ENCODE measurements at regions not wholly inside any gene's neighbourhood (a gene's known extent, or its start where the extent isn't known, plus 50 kb on each side); places are given as distances from the start of the nearest gene placed in this dataset.
"Not testable (repeated sequence)": the region's sequence is repeated elsewhere in the genome, so short reads cannot be mapped to it uniquely, and the experiment has no call there.

DNA sequence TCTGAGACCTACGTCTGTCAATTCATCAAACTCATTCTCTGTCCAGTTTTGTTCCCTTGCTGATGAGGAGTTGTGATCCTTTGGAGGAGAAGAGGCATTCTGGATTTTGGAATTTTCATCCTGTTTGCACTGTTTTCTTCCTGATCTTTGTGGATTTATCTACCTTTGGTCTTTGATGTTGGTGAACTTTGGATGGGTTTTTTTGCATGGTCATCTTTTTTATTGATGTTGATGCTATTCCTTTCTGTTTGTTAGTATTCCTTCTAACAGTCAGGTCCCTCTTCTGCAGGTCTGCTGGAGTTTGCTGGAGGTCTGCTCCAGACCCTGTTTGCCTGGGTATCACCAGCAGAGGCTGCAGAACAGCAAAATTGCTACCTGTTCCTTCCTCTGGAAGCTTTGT is 322.2 kb downstream of the CCSER2 start:
- DNase-seq, result not testable (repeated sequence)

DNA sequence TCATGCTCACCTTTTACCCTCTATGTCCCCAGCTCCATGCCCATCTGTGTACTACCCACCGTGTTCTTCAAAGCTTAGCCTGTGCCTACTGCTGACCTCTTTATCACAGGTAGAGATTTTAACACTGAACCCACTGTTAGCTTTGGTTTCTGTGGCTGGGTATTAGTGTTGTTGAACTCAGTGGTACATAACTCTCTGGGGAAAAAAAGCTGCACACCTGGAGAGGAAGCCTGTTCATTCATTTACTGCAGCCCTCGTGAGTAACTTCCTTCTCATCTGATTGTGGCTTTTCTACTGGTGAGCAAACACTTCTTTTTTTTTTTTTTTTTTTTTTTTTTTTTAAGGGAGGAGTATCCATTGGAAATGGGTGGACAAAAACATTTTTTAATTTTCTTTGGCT is 326.3 kb downstream of the CCSER2 start:
- no peak for DNase-seq

DNA sequence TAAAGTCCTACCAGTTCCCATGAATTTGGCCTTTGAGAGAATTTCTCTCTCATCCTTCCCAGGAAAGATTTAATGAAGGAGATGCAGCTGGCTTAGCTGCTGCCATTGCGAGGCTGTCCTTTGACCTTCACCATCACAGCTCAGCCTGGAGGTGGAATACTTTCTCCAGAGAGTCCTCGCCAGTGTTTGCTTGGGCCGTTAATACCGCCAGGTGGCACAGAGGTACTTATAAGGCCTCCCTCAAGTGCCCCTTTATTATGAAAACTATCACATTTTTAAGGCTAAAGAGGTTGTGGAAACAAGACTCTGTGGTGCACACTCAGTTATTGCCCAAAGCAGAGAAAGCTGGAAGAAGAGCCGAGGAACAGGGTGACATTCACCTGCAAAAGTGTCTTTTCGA is 330.6 kb downstream of the CCSER2 start:
- DNase-seq, result no peak

DNA sequence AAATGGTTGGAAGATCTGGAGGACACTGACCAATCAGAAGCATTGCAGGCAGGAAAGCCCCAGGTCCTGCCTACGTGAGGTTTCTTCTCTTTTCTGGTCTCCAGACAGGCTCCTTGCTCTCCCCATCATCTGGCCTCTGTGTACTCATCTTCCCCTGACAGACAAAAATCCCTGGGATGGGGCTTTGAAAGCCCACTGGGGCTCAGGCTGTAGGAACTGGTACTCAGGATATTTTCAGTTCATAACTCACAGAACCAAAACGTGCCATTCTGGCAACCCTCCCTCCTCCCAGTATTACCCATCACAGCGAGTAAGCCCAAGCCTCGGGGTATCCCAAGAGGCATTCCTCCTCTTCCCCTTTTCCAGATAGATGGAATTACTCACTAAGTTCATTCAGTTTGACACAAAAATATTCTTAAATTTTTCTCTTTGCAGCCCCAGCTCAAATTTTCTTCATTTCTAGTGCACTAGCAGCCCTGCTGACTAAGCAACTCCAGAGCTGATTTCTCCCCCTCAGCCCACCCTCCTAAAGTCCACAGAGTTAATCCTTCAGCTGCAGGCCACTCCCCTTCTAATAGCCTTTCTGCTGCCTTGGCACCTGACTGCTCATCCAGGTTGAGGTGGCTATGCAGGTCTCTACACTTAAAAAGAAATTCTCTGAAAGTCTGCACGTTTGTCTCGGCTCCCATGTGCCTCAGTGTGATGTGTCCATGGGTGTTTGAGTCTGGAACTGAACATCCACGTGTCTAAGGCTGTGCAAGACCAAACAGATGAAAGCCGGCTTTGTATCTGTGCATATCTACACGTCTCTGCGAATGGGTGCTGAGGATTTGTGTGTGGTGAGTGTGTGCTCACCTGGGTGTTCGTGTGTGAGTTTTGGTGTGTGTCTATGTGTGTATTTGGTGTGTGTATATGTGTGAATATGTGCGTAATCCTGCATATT is 331.4 kb downstream of the CCSER2 start:
- DNase-seq, result no peak

DNA sequence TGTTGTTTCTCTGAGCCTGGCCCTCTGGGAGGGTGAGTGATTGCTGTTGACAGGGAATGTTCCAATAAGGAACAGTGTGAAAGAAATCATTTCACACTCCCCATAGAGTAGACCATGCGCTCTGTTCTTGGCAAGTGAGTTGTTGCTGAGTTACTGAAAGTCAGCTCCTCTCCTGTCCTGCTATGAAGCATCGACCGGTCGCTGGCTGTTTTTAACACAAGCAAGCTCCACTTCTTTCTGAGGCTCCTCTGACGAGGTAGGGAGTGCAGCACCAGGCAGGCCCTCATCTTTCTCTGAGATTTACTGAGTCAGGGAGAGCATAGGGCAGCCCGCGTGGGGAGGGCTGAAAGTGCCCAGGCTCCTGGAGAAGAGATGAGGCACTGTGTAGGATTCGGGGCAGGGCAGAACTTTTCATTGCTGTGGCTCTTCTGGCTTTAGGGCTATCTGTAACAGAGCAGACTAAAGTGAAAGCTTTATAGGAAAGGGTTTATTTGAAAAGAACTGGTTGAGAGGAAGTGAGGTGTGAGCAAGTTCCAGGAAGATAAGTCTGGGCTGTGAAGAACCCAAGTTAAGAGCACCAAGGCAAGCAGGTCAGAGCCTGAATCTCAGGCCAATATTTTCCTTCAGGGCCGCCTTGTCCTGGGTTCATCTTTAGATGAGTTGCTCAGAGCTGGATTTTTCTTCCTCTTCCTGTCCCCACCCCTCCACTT is 332.2 kb downstream of the CCSER2 start:
- no peak for DNase-seq

DNA sequence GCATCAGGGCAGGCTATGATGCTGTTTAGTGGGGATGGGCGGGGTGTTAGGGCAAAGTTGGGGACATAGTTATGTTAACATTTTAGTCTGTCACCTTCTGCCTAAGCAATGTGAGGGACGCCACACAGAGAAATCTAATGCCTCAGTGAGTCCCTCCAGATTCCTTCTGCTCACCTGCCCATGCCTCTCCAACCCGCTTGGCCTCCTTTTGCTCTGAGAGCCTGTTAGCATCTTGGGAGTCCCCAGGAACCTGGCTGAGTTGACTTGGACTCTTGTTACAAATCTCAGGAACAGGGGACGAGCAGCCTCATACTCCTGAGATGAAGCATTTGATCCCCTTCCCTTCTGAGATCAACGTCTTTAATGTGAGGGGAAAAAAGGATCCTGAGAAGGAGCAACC is 336.8 kb downstream of the CCSER2 start:
- DNase-seq, result no peak

DNA sequence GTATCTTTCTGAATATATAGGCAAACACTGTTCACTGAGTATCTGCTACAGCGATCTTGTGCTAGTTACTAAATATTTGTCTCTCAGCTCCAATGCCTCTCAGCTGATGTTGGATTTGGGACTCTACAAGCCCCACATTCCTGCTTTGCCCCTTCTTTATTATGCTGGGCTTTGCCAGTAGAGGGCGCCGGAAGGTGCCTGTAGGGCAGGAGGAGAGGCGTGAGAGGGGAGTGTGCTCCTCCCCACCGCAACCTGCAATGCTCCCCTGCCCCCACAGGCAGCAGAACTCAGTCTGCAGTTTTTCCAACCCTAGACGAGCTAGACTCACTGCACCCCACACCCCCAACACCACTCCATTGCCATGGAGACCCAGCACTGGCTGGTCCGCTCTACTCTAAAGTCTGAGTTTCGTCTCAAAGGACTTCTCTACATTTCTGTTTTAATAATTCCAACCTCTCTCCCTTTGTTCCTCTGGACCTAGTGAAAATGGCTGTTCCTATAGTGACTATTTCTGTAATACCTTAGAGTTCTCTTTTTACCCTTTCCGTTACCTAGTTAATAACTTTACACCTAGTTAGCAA is 337.6 kb downstream of the CCSER2 start:
- DNase-seq, result peak; percentile 1

DNA sequence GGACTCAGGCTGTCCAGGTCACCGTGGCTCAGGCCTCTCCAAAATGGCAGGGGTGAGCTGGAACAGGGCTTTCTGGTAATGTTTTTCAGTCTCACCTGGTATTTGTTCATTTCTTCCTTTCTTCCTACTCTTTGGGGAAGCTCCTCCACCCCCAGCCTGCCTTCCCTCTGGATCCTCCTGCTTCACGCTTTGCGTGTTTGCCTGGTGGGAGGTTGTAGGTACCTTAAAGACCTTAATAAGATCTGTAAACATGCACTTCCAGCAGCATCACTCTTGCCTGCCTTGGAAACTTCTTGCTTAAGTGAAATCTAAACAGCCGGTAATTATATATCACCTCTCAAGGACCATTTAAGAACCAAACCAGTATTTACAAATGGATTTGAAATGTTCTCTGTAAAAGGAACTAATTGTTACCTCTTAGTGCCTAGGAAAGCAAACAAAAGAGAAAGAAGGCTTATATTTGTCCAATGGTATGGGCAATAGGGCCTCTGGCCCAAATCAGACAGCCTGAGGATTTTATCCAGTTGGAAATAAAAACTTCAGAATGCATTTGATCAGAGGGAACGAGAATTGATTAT is 339.9 kb downstream of the CCSER2 start:
- peak; percentile 0 for DNase-seq

DNA sequence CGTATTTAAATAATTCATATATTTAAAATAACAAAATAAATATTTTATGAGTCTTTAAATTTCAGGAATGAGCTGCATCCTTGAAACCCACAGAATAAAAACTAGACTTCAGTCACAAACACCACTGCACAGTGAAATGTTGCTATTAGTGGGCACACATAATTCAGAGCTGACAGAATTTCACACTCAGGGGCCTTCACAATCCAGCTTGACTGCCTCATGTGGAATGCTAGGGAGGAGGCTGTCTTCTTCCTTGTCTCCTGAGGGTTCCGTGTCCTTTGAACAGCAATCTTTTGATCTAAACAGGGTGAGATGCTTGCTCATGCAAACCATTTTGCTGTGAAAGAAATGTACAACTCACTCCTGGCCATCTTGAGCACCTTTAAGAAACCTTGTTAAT is 346.7 kb downstream of the CCSER2 start:
- no peak for DNase-seq

DNA sequence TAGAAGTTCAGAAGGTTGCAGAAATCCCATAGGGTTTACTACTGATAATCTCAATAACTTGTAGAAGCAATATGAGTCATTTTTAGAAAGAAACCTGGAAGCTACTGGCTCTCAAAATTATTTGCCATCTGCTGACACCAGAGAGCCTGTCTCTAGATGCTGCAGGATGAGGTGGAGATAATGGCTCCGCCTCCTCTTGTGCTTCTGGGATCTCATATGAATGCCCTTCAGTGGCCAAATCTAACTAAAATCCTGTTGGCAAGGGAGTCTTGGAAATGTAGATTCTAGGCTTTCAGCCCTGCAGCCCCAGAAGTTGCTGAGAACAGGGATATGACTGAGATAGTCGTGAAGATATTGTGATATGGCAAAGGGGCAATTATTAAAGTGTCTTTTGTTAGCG is 348.1 kb downstream of the CCSER2 start:
- no peak for DNase-seq

DNA sequence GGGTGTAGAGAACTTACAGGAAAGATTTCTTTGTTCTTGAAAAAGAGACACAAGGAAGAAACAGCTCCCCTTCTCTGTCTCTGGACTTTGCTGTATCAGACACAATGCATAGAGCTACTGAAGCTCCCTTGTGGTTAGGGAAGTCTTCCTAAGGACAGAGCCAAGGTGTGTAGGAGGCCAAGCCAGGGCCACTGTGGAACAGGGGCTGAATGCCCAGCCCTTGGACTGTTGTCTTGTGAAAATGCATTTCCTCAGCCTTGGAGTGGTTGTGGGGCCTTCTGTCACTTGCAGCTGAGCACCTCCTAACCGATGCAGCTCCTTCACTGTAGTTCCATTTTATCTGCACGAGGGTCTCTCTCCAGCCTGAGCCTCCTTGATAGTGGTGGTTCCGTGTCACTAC is 353.4 kb downstream of the CCSER2 start:
- DNase-seq, result no peak

DNA sequence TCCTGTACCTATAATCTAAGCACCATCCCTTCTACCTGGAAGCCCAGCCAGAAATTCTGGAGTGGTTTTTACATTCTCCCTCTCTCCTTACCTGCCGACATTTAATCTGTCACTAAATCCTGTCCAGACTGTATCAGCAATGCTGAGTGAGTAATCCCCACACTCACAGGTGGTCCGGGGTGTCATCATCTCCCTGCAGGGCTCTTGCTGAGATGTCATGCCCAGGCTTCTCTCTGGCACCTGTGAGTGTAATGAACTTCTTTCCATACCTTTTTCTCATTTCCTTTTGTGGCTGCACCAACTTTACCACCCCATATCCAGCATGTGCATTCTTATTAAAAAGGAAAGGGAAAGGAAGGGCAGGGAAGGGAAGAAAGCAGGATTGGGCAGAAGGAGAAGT is 355.2 kb downstream of the CCSER2 start:
- DNase-seq, result no peak

DNA sequence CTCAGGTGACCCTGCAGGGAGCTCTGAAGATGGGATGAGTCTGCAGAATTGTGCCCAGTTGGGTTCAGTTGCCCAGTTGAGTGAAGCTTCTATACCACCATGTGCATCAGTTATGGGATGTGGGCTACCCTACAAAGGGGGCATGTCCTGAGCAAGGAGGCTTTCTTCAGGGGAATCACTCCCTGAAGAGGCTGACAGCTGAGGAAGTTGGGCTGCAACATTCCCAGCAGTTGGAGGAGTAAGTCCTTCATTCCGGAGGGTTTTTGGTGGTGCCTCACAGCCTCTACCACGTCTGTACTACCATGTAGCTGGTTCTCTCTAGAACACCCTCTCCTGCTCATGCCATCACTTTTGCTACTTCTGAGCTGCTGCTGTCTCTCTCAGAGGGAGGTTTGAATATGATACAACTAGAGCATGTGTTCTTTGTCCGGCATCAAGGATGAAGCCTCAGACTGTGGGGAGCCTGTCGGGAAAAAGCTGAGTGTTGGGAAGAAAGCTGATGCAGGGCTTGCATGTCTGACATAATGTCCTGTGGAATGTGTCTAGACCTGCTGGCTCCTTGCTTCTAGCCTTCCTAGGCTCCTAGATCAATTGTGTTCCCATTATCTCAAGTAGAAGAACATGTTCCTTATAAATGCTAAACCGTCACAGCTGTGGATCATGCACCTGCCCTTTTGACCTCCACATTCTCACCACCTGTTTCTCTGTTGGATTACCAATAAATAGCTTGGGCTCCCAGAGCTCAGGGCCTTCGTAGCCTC is 355.8 kb downstream of the CCSER2 start:
- no peak for DNase-seq

DNA sequence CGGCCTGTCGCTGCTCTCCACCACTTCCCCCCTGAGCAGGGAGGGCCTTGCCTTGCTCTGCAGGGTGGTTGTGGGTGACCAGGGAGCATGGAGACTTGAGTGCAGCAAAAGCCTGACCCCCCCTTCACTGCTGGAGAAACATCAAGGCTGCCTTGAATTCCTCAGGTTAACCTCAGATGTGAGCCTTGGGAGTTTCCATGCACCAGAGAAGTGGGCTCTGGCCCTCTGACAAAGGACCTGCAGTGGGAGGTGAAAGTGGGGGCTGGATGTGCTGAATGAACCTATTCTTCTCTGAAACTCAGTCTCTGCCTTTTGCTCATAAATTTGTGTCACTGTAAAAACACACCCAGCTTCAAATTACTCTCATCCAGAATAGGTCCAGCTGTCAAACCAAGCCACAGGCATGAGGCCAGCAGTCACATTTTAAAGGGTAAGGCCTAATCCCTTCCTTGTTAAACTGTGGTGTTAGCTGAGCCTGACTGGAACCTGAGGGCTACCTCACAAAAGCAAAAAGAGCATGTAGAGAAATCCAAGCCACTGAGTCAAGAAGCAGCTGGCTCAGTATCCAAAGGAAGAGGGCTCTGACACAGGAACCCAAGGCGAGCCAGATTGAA is 356.8 kb downstream of the CCSER2 start:
- no peak for DNase-seq

DNA sequence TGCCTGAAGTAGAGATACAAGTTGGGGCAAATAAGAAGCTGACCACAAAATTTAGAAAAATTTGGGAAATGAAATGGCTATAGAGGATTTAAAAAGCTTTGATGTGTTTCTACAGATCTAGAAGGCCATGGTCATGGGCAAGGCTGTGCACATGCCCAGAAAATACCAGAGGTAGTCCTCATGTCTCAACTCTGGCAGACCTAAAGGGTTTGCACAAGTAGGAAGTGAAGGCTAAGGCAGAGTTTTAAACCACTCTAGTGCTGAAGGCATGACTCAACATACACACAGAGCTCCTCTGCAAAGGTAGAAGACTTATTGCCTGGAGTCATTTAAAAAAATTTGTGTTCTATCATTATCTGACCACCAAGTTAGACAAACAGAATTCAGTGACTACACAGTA is 364.6 kb downstream of the CCSER2 start:
- no peak for DNase-seq

DNA sequence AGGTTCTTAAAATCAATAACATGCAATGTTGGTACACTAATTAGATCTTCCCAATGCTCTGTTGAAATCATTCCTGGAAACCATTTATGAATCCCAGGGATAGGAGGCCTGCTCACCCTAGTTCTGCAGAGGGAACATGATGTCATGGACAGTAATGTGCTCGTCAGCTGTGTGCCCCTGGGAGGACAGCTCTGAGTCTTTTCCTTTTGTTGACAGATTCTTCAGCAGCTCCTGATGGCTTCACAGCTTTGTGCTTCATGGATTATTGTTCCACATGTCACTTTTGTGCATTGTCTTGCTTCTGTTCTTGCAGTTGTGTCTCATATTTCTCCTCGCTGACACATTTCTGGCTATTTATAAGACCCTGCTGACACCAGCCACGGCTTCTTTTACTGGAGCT is 367.5 kb downstream of the CCSER2 start:
- DNase-seq, result no peak

DNA sequence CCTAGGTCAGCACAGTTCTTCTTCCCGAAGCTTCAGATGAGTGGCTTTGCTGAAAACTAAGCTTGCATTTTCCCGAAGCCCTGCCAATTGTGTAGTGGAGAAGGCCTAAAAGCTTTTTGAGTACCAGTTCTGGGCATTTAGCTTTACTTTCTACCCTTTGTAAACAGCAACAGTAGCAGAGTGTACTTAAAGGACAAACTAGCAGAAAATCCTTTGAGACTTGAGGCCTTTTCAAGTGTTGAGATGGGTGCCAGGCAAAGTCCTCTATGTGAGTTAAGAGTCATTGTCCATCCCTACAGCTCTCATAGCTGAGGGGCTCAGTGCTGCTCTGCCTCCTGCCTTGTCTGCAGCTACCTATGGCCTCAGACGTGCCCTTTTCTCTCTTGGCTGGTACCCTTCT is 368.2 kb downstream of the CCSER2 start:
- DNase-seq, result no peak

DNA sequence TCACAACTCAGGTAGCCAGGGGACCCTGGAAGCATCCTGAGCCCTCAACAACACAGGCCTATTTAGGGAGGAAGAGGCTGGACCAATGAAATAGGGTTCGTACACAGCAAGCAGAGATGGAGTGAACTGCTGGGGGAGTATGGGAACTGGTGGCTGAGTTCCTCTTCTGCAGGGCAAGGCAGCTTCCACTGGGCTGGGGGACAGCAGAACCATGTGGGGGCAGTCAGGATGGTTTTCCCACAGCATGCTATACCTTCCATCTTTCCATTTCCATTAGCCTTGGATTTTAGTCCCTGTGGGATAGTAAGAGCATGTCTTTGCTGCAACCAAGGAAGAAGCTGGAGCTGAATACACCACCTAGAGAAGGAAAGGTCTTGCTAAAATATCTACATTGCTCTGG is 370.6 kb downstream of the CCSER2 start:
- DNase-seq, result no peak

DNA sequence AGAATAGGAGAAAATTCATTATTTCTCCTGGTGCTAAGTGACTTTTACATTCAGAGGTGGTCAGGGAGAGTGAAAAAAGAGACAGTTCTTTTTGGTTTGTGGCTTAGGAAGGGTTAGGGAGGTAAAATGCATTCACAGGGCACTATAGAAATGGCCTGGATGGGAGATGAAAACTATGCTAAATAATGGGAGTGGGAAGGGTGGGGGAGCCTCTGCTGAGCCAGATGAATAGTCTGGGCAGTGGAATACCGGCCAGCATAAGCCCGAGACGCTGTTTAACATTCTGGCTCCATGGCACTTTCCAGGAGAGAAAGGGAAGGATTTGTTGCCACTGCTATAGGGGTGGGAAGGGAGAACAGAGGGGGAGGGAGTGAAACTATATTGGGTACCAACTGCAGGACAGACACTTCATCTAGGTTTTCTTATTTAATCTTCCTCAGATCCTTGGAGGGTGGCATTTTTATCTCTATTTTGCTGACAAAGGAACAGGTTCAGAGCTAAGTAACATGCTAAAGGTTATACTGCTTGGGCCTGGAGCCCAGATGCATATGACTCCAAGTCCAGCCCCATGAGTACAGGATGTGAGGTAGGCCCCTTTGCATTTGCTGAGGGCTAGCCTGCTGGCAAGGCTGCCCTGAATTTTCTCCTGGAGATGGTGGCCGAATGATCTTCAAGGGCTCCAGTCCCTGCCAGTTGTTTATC is 372.4 kb downstream of the CCSER2 start:
- DNase-seq, result no peak

DNA sequence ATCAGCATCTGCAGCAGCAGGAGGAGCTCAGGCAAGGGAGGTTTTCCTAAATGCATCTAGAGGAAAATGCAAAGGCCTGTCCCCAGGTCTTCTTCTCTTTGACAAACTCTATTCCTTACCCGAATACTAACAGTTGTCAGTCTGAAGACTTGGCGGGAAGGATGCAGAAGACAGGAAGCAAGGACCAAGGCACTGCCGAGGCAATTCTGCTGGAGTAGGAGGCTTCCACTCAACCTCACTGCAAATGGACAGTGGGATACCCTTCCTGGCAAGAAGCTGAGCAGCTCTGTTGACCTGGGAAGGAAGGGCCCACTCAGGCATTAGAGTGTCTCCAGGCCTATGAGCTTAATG is 373.0 kb downstream of the CCSER2 start:
- DNase-seq, result no peak

DNA sequence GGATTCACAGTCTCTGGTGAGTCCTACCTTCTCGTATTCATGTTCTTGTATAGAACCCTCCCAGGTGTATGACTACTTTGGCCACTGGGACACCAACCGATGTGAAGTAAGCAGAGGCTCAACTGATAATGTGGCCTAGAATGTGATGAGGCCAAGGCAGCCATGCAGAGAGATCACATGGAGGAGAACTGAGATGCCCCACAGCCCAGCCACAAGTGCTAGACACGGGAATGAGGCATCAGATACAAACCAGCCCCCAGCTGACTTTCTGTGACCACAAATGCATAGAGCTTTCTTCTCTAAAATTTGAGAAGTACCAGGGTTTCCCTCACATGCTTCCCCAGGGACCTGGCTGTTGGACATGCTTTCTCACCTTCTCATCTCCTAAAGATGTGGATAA is 375.7 kb downstream of the CCSER2 start:
- no peak for DNase-seq

DNA sequence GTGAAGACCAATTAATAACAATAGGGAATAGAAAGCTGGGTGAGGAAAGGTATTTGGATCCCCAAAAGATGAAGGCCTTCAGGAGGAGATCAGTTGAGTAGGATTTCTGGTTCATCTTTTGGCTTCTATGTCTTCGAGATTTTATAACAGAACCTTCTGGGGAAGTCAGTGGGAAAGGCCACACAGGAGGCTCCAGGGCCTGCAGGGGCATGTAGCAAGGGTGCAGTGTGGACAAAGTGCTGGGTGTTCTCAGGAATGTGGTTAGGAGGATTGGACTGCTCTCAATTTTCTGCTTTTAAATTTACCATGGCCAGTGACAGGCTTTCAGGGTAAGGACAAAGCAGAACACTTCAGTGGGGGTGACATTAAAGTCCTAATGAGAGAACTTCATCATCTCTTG is 378.0 kb downstream of the CCSER2 start:
- DNase-seq, result no peak

Measured in NCI-H748 treated with DMSO at 0.1 percent for 48 hours (cell line).